NT2/D1 (cell line): ENCODE measurements at regions not wholly inside any gene's neighbourhood (a gene's known extent, or its start where the extent isn't known, plus 50 kb on each side); places are given as distances from the start of the nearest gene placed in this dataset.

Experiments
- SUZ12 ChIP-seq: IDR thresholded peaks from 2 replicates; pipeline ENCODE4 v1.6.1; 2011; ENCODE audit not compliant: insufficient read length, insufficient read depth; ENCODE audit errors: extremely low read depth
- YY1 ChIP-seq: IDR thresholded peaks from 2 replicates; pipeline ENCODE4 v1.6.1; 2011; ENCODE audit not compliant: insufficient read length, insufficient read depth
- ZNF274 ChIP-seq: IDR thresholded peaks from 2 replicates; pipeline ENCODE4 v1.6.1; 2011; ENCODE audit warnings: mild to moderate bottlenecking, low read depth, low read length

GRCh38 chr3:72155391-72156064, 370.6 kb upstream of the PROK2 start:
- no peak for TF ChIP-seq YY1
- TF ChIP-seq ZNF274: no peak
- no peak for TF ChIP-seq SUZ12
